Stimulated activated naive CD8-positive, alpha-beta T cell treated with anti-CD3 and anti-CD28 coated beads, Interleukin-15, amount 100 ng/mL, for 72 hours (primary cell): ENCODE measurements at regions not wholly inside any gene's neighbourhood (a gene's known extent, or its start where the extent isn't known, plus 50 kb on each side); places are given as distances from the start of the nearest gene placed in this dataset.
"Not testable (repeated sequence)": the region's sequence is repeated elsewhere in the genome, so short reads cannot be mapped to it uniquely, and the experiment has no call there.

ENCODE experiments used
- ATAC-seq: fragments of 150-1000 bp; cut with Tn5 transposase; 2 replicates; pipeline ENCODE4 v1.10.0; 2021; ENCODE audit warnings: mild to moderate bottlenecking, moderate library complexity
- DNase-seq, 2 donors: peaks; one replicate each; pipeline ENCODE4 v3.0.0; 2021 to 2022
- H3K27ac Mint-ChIP-seq, 2 donors: one replicate each; pipeline ENCODE4 v1.8.0; 2022; ENCODE audit warnings: mild to moderate bottlenecking in 2 of 2, mixed read lengths in 2 of 2, moderate library complexity in 2 of 2
- H3K27me3 Mint-ChIP-seq: one replicate; pipeline ENCODE4 v1.8.0; 2022; ENCODE audit warnings: mixed read lengths
- H3K4me1 Mint-ChIP-seq: one replicate; pipeline ENCODE4 v1.8.0; 2022; ENCODE audit warnings: mild to moderate bottlenecking, mixed read lengths
- H3K4me3 Mint-ChIP-seq, 2 donors: one replicate each; pipeline ENCODE4 v1.8.0; 2022; ENCODE audit warnings: mild to moderate bottlenecking in 2 of 2, mixed read lengths in 2 of 2, moderate library complexity in 1 of 2
- H3K9me3 Mint-ChIP-seq, 2 donors: one replicate each; pipeline ENCODE4 v1.8.0; 2022; ENCODE audit warnings: mixed read lengths in 2 of 2

- ATAC-seq (no peak), DNase-seq (no peak)
- no peaks in the 10 kb centered on the region for H3K4me1 Mint-ChIP-seq
- H3K9me3 Mint-ChIP-seq, result no peaks in the 10 kb centered on the region
- no peak overlapping the region for H3K27ac Mint-ChIP-seq
- no peak overlapping the region for H3K4me3 Mint-ChIP-seq
- H3K27me3 Mint-ChIP-seq, result no peaks in the 10 kb centered on the region
Observed at GRCh38 chrX:121754301-121754700, 706.9 kb downstream of the GLUD2 start.

GRCh38 chrX:121755541-121755940 lies 708.1 kb downstream of the GLUD2 start:
- DNase-seq (no peak), ATAC-seq (no peak)
- Mint-ChIP-seq H3K9me3 (no peaks in the 10 kb centered on the region), H3K27me3 (no peaks in the 10 kb centered on the region), H3K4me1 (no peaks in the 10 kb centered on the region), H3K4me3 (no peak overlapping the region), H3K27ac (no peak overlapping the region)

- DNase-seq, result no peak
- no peak overlapping the region for H3K4me3 Mint-ChIP-seq
- no peaks in the 10 kb centered on the region for H3K9me3 Mint-ChIP-seq
- H3K27me3 Mint-ChIP-seq, result no peaks in the 10 kb centered on the region
- no peak overlapping the region for H3K27ac Mint-ChIP-seq
- ATAC-seq, result no peak
- no peaks in the 10 kb centered on the region for H3K4me1 Mint-ChIP-seq
Observed at GRCh38 chrX:121761845-121762244, 714.4 kb downstream of the GLUD2 start.

- Mint-ChIP-seq H3K27ac (no peak overlapping the region), H3K4me1 (no peaks in the 10 kb centered on the region), H3K9me3 (no peaks in the 10 kb centered on the region), H3K4me3 (no peak overlapping the region), H3K27me3 (no peaks in the 10 kb centered on the region)
- ATAC-seq (no peak), DNase-seq (no peak)
Observed at GRCh38 chrX:121763671-121764070, 716.3 kb downstream of the GLUD2 start.

GRCh38 chrX:121768210-121768609 lies 720.8 kb downstream of the GLUD2 start:
- not testable (repeated sequence) for H3K9me3 Mint-ChIP-seq, DNase-seq, H3K4me3 Mint-ChIP-seq, H3K27ac Mint-ChIP-seq, H3K27me3 Mint-ChIP-seq, ATAC-seq, H3K4me1 Mint-ChIP-seq

- H3K9me3 Mint-ChIP-seq, result no peaks in the 10 kb centered on the region
- no peak overlapping the region for H3K27ac Mint-ChIP-seq
- ATAC-seq (no peak), DNase-seq (no peak)
- H3K4me1 Mint-ChIP-seq, result no peaks in the 10 kb centered on the region
- no peak overlapping the region for H3K4me3 Mint-ChIP-seq
- H3K27me3 Mint-ChIP-seq, result no peaks in the 10 kb centered on the region
Observed at GRCh38 chrX:121781991-121782390, 734.6 kb downstream of the GLUD2 start.

GRCh38 chrX:121782544-121782943 lies 735.1 kb downstream of the GLUD2 start:
- Mint-ChIP-seq H3K9me3 (no peaks in the 10 kb centered on the region), H3K27ac (no peak overlapping the region), H3K4me3 (no peak overlapping the region), H3K27me3 (no peaks in the 10 kb centered on the region), H3K4me1 (no peaks in the 10 kb centered on the region)
- DNase-seq (no peak), ATAC-seq (no peak)

GRCh38 chrX:121782976-121783375 lies 735.6 kb downstream of the GLUD2 start:
- no peaks in the 10 kb centered on the region for H3K27me3 Mint-ChIP-seq
- no peaks in the 10 kb centered on the region for H3K4me1 Mint-ChIP-seq
- ATAC-seq (no peak), DNase-seq (no peak)
- H3K4me3 Mint-ChIP-seq, result no peak overlapping the region
- no peak overlapping the region for H3K27ac Mint-ChIP-seq
- H3K9me3 Mint-ChIP-seq, result no peaks in the 10 kb centered on the region

- Mint-ChIP-seq H3K27me3 (no peaks in the 10 kb centered on the region), H3K27ac (no peak overlapping the region), H3K4me3 (no peak overlapping the region), H3K4me1 (no peaks in the 10 kb centered on the region), H3K9me3 (no peaks in the 10 kb centered on the region)
- no peak for DNase-seq
- no peak for ATAC-seq
Observed at GRCh38 chrX:121802881-121803412, 755.5 kb downstream of the GLUD2 start.

GRCh38 chrX:121823406-121823805 lies 776.0 kb downstream of the GLUD2 start:
- Mint-ChIP-seq H3K27ac (no peak overlapping the region), H3K9me3 (no peaks in the 10 kb centered on the region), H3K27me3 (no peaks in the 10 kb centered on the region), H3K4me3 (no peak overlapping the region), H3K4me1 (no peaks in the 10 kb centered on the region)
- ATAC-seq, result no peak
- no peak for DNase-seq

GRCh38 chrX:121831601-121832000 lies 784.2 kb downstream of the GLUD2 start:
- no peaks in the 10 kb centered on the region for H3K4me1 Mint-ChIP-seq
- H3K9me3 Mint-ChIP-seq, result no peaks in the 10 kb centered on the region
- no peaks in the 10 kb centered on the region for H3K27me3 Mint-ChIP-seq
- ATAC-seq, result no peak
- no peak for DNase-seq
- H3K4me3 Mint-ChIP-seq, result no peak overlapping the region
- H3K27ac Mint-ChIP-seq, result no peak overlapping the region

- no peak overlapping the region for H3K4me3 Mint-ChIP-seq
- H3K4me1 Mint-ChIP-seq, result no peaks in the 10 kb centered on the region
- H3K9me3 Mint-ChIP-seq, result no peaks in the 10 kb centered on the region
- H3K27me3 Mint-ChIP-seq, result no peaks in the 10 kb centered on the region
- no peak for ATAC-seq
- H3K27ac Mint-ChIP-seq, result no peak overlapping the region
- no peak for DNase-seq
Observed at GRCh38 chrX:121832446-121832845, 785.0 kb downstream of the GLUD2 start.

- H3K4me1 Mint-ChIP-seq, result no peaks in the 10 kb centered on the region
- no peak overlapping the region for H3K27ac Mint-ChIP-seq
- DNase-seq, result no peak
- no peak for ATAC-seq
- H3K27me3 Mint-ChIP-seq, result no peaks in the 10 kb centered on the region
- H3K9me3 Mint-ChIP-seq, result no peaks in the 10 kb centered on the region
- H3K4me3 Mint-ChIP-seq, result no peak overlapping the region
Observed at GRCh38 chrX:121836000-121836399, 788.6 kb downstream of the GLUD2 start.

GRCh38 chrX:121851033-121851432 lies 803.6 kb downstream of the GLUD2 start:
- DNase-seq (no peak), ATAC-seq (no peak)
- no peak overlapping the region for H3K4me3 Mint-ChIP-seq

GRCh38 chrX:121853762-121854613 lies 806.6 kb downstream of the GLUD2 start:
- H3K4me1 Mint-ChIP-seq, result no peaks in the 10 kb centered on the region
- H3K27ac Mint-ChIP-seq, result no peak overlapping the region
- H3K27me3 Mint-ChIP-seq, result no peaks in the 10 kb centered on the region
- ATAC-seq (no peak), DNase-seq (no peak)
- no peak overlapping the region for H3K4me3 Mint-ChIP-seq
- no peaks in the 10 kb centered on the region for H3K9me3 Mint-ChIP-seq

More at GRCh38 chrX:121851033-121851432, 803.6 kb downstream of the GLUD2 start:
- Mint-ChIP-seq H3K4me1 (no peaks in the 10 kb centered on the region), H3K9me3 (no peaks in the 10 kb centered on the region), H3K27ac (no peak overlapping the region), H3K27me3 (no peaks in the 10 kb centered on the region)

- Mint-ChIP-seq H3K4me1 (no peaks in the 10 kb centered on the region), H3K4me3 (no peak overlapping the region), H3K27me3 (no peaks in the 10 kb centered on the region), H3K27ac (no peak overlapping the region), H3K9me3 (no peaks in the 10 kb centered on the region)
- ATAC-seq, result no peak
- DNase-seq, result no peak
Observed at GRCh38 chrX:121854614-121854911, 807.2 kb downstream of the GLUD2 start.
